ENCODE measurements at regions not wholly inside any gene's neighbourhood (a gene's known extent, or its start where the extent isn't known, plus 50 kb on each side); places are given as distances from the start of the nearest gene placed in this dataset.

- TF ChIP-seq, protein P1, sequence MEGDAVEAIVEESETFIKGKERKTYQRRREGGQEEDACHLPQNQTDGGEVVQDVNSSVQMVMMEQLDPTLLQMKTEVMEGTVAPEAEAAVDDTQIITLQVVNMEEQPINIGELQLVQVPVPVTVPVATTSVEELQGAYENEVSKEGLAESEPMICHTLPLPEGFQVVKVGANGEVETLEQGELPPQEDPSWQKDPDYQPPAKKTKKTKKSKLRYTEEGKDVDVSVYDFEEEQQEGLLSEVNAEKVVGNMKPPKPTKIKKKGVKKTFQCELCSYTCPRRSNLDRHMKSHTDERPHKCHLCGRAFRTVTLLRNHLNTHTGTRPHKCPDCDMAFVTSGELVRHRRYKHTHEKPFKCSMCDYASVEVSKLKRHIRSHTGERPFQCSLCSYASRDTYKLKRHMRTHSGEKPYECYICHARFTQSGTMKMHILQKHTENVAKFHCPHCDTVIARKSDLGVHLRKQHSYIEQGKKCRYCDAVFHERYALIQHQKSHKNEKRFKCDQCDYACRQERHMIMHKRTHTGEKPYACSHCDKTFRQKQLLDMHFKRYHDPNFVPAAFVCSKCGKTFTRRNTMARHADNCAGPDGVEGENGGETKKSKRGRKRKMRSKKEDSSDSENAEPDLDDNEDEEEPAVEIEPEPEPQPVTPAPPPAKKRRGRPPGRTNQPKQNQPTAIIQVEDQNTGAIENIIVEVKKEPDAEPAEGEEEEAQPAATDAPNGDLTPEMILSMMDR (IDR thresholded peaks at IDR 0.05): no peak
- TF ChIP-seq EP300 (IDR thresholded peaks at IDR 0.05; ENCODE audit: low read depth): no peak
- TF ChIP-seq POLR2A (IDR thresholded peaks at IDR 0.05): no peak
- no peak for TF ChIP-seq POLR2AphosphoS5 (IDR thresholded peaks at IDR 0.05)
Observed at GRCh38 chr20:52303281-52303950, 111.8 kb upstream of the ZFP64 start.
